ENCODE measurements at regions not wholly inside any gene's neighbourhood (a gene's known extent, or its start where the extent isn't known, plus 50 kb on each side); places are given as distances from the start of the nearest gene placed in this dataset.
"Not testable (repeated sequence)": the region's sequence is repeated elsewhere in the genome, so short reads cannot be mapped to it uniquely, and the experiment has no call there.

DNA sequence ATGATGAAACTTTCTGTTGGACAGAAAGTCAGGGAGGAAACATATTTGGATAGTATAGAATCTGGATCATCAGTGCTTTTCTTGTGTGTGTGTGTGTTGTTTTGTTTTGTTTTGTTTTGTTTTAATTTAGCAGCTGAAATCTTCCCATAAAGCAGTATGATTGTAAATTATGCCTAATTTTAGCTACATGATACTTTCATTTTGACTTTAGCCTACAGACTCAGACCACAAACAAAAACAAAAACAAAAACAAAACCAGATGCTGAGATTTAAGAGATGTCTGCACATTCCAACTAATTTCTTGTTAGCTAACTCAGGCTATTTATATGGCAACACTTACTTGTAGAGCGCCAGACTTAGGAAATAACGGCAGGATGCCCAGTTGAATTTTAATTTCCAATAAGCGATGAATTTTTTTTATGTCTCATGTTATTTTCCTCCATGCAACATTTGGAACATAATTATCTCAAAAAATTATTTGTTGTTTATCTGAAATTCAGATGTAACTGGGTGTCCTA lies 119.5 kb upstream of the TRPC7 start:
- no peak for DNase-seq (ENCODE audit: low read depth)

DNA sequence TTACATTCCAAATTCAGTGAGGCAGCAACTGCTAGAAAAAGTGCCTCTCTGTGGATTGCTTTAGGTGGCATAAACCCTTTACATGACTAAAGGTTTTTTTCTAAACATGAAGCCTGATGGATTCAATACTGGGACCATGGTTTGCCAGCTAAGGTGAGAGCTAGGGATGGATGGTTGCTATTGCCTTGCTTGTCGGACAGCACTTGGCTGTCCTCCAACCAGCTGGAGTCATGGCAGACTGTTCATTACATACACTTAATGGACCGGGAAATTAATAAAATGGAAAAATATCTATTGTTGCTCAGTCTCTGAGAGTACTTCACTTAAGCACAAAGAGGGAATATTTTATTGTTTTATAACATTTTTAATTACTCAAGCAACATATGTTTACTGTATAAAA lies 116.9 kb upstream of the TRPC7 start:
- DNase-seq (ENCODE audit: low read depth), result no peak

GRCh38 chr5:136474466-136474865 lies 109.1 kb upstream of the TRPC7 start:
- no peak for DNase-seq (ENCODE audit: low read depth)

GRCh38 chr5:136467632-136468031 lies 102.3 kb upstream of the TRPC7 start:
- DNase-seq (ENCODE audit: low read depth), result no peak

GRCh38 chr5:136466041-136466415 lies 100.7 kb upstream of the TRPC7 start:
- DNase-seq (ENCODE audit: low read depth), result no peak

GRCh38 chr5:136458481-136458880 lies 93.1 kb upstream of the TRPC7 start:
- no peak for DNase-seq (ENCODE audit: low read depth)

DNA sequence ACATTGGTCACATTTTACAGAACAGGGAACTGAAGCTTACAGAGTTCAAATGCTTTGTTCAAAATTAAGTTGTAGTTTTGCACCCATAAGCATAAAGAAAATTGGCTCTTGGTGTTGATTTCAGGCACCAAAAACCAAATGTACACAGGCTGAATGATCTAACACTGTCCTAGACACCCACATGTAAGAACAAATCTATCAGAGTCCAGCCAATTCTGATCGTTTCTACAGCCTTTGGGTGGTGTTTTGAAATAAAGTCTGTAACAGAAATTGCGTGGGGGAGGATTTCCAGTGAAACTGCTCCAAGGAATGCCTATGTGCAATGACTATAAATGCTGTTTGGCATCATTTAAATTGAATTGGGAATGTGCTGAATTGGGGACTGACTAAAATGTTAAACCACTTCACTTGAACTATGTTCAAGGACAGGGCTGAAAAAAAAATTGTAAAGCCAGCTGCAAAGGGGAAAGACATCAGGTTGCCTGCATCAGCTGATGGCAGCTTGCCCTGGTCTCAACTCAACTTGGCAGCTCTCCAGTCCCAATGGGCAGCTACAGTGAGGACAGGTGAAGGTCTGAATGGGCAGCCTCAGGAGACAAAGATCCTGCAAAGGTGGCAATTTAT lies 92.2 kb upstream of the TRPC7 start:
- DNase-seq (ENCODE audit: low read depth), result no peak

- no peak for DNase-seq (ENCODE audit: low read depth)
Measured at GRCh38 chr5:136455409-136455808, 90.1 kb upstream of the TRPC7 start.

GRCh38 chr5:136453986-136454758 lies 88.8 kb upstream of the TRPC7 start:
- DNase-seq (ENCODE audit: low read depth), result no peak

DNA sequence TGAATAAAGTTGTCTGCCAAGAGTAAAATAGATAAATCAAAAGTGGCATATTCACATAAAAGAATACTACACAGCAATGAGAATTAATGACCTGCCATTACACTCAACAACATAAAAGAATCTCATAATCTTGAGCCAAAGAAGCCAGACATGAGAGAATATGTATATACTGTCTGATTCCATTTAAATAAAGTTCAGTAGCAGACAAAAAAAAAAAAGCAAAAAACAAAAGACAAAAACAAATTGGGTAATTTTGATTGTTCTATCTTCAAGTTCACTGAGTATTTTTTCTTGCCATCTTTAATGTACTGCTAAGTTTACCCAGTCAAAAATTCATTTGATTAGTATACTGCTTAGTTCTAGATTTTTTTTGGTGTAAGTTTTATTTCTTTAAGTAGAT lies 87.9 kb upstream of the TRPC7 start:
- DNase-seq (ENCODE audit: low read depth), result no peak

- not testable (repeated sequence) for DNase-seq (ENCODE audit: low read depth)
Measured at GRCh38 chr5:136447576-136447975, 82.2 kb upstream of the TRPC7 start.

- DNase-seq (ENCODE audit: low read depth), result peak; percentile 17
Measured at GRCh38 chr5:136446565-136446964, 81.2 kb upstream of the TRPC7 start.

- not testable (repeated sequence) for DNase-seq (ENCODE audit: low read depth)
Measured at GRCh38 chr5:136444099-136444498, 78.8 kb upstream of the TRPC7 start.

DNA sequence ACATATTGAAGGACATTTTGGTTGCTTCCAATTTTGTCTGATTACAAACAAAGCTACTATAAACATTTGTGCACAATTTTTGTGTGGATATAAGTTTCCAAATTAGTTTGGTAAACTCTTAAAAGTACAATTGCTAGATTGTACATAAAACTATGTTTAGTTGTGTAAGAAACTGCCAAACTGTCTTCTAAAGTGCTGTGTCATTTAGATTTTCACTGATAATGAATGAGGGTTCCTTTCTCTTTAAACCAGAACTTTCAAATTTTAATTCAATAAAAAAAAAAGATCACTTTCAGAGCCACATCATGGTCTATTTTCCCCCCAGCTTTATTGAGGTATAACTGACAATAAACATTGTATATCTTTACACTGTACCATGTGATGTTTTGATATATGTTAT lies 74.0 kb upstream of the TRPC7 start:
- no peak for DNase-seq (ENCODE audit: low read depth)

DNA sequence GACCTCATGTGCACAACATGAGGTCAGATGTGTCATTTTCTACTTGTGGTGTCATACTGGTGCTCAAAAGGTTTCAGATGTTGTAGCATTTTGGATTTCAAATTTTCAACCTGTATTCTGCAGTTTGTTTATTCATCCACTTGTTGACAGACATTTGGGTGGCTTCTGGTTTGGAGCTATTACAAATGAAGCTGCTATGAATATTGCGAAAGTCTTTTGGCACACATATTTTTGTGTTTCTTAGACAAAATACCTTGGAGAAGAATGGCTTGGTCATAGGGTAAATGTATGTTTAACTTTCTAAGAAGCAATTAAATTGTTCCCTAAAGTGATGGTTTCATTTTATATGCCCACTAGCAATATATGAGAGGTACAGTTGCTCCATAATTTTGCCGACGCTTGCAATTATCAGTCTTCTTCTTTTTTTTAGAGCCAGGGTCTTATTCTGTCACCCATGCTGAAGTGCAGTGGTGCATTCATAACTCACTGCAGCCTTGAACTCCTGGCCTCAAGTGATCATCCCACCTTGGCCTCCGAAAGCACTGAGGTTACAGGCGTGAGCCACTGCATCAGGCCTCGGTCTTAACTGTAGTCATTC lies 70.7 kb upstream of the TRPC7 start:
- no peak for DNase-seq (ENCODE audit: low read depth)

GRCh38 chr5:136434795-136435194 lies 69.5 kb upstream of the TRPC7 start:
- DNase-seq (ENCODE audit: low read depth), result no peak

DNA sequence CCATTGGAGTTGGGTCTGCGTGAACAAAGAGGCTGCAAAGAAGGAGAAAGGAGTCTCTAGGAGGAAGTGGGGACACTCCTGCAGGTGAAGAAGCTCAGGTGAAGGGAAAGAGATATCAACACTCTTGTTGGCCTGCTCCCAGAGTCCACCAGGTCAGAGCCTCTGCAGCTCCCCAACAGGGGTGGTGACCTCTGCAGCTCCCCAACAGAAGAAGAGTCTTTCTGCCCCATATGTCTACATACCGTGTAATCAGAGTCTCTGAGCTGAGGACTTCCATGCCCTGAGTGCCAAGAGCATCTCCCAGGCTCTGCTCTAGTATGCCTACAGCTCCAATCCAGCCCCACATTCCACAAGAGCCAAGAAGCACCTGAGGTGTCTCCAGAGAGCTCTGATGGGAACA lies 67.4 kb upstream of the TRPC7 start:
- no peak for DNase-seq (ENCODE audit: low read depth)

- DNase-seq (ENCODE audit: low read depth), result no peak
Measured at GRCh38 chr5:136430081-136430480, 64.7 kb upstream of the TRPC7 start.

DNA sequence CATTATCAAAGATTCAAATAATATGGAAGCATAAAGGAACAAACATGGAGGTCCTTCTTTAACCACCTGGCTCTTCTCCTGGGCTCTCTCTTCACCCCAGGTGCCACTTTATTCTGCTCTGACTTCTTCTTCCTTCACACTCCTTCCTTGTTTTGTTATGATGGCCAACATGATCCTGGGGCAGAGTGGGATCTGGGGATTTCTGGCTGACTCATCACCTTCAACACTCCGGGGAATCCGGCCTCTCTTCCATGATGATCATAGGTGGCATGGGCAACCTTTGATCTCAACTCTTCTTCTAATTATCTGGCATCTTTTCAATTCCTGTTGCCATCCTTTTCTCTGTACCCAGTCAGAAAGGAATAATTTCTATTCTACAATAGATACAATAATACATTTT lies 62.1 kb upstream of the TRPC7 start:
- no peak for DNase-seq (ENCODE audit: low read depth)

GRCh38 chr5:136425921-136426320 lies 60.6 kb upstream of the TRPC7 start:
- DNase-seq (ENCODE audit: low read depth), result no peak

GRCh38 chr5:136424835-136425584 lies 59.7 kb upstream of the TRPC7 start:
- peak; percentile 34 for DNase-seq (ENCODE audit: low read depth)

All from HT1080 (cell line).